MM.1S (cell line): ENCODE measurements at regions not wholly inside any gene's neighbourhood (a gene's known extent, or its start where the extent isn't known, plus 50 kb on each side); places are given as distances from the start of the nearest gene placed in this dataset.
"Not testable (repeated sequence)": the region's sequence is repeated elsewhere in the genome, so short reads cannot be mapped to it uniquely, and the experiment has no call there.

Experiments used
- DNase-seq: peaks from one replicate; pipeline ENCODE4 v3.0.0-alpha.2; 2015
- H2AFZ ChIP-seq: fragments of 300-600 bp; sonication (generic); 2 replicates; pipeline ENCODE4 v1.6.0; 2016; ENCODE audit warnings: antibody characterized with exemption, low read length
- H3F3A ChIP-seq: fragments of 300-600 bp; sonication (generic); 2 replicates; pipeline ENCODE4 v1.6.1; 2016; ENCODE audit warnings: mild to moderate bottlenecking, antibody characterized with exemption, low read length, moderate library complexity, mixed read lengths; ENCODE audit not compliant: insufficient read depth
- H3K27ac ChIP-seq: fragments of 300-600 bp; sonication (generic); 2 replicates; pipeline ENCODE4 v1.5.1; 2016; ENCODE audit warnings: mild to moderate bottlenecking, low read length
- H3K27me3 ChIP-seq: fragments of 300-600 bp; sonication (generic); replicated peaks from 2 replicates; pipeline ENCODE4 v1.6.0; 2016; ENCODE audit warnings: low read length; ENCODE audit not compliant: insufficient read depth
- H3K36me3 ChIP-seq: fragments of 300-600 bp; sonication (generic); replicated peaks from 2 replicates; pipeline ENCODE4 v1.6.1; 2016; ENCODE audit warnings: mild to moderate bottlenecking, low read length, mixed read lengths; ENCODE audit not compliant: insufficient read depth
- H3K4me1 ChIP-seq: fragments of 300-600 bp; sonication (generic); 2 replicates; pipeline ENCODE4 v1.6.1; 2016; ENCODE audit warnings: low read length, mixed read lengths
- H3K4me2 ChIP-seq: fragments of 300-600 bp; sonication (generic); 2 replicates; pipeline ENCODE4 v1.6.0; 2016; ENCODE audit warnings: low read depth, low read length
- H3K4me3 ChIP-seq: fragments of 300-600 bp; sonication (generic); 2 replicates; pipeline ENCODE4 v1.5.1; 2016; ENCODE audit warnings: low read length, mixed read lengths
- H3K79me2 ChIP-seq: fragments of 300-600 bp; sonication (generic); 2 replicates; pipeline ENCODE4 v1.6.1; 2016; ENCODE audit warnings: mixed run types, low read length, mixed read lengths
- H3K9ac ChIP-seq: fragments of 300-600 bp; sonication (generic); 2 replicates; pipeline ENCODE4 v1.6.1; 2016; ENCODE audit warnings: low read length, mixed read lengths
- H3K9me2 ChIP-seq: fragments of 300-600 bp; sonication (generic); replicated peaks from 2 replicates; pipeline ENCODE4 v1.6.1; 2016; ENCODE audit warnings: mild to moderate bottlenecking, low read length, mixed read lengths; ENCODE audit not compliant: insufficient read depth
- H3K9me3 ChIP-seq: fragments of 300-600 bp; sonication (generic); replicated peaks from 2 replicates; pipeline ENCODE4 v1.6.1; 2016; ENCODE audit warnings: mild to moderate bottlenecking, low read length, mixed read lengths; ENCODE audit not compliant: insufficient read depth
- H4K20me1 ChIP-seq: fragments of 300-600 bp; sonication (generic); 2 replicates; pipeline ENCODE4 v1.6.1; 2016; ENCODE audit warnings: mild to moderate bottlenecking, low read length, moderate library complexity, mixed read lengths; ENCODE audit not compliant: insufficient read depth
- EZH2 ChIP-seq: fragments of 300-600 bp; sonication (generic); optimal IDR thresholded peaks from 2 replicates; pipeline ENCODE3; 2017; ENCODE audit warnings: low read depth, mild to moderate bottlenecking, antibody characterized with exemption, low read length, mixed read lengths
- EZH2phosphoT487 ChIP-seq: fragments of 300-600 bp; sonication (generic); IDR thresholded peaks from 2 replicates; pipeline ENCODE4 v1.6.1; 2018; ENCODE audit warnings: antibody characterized with exemption, low read length
- TF ChIP-seq, protein P1 (sequence below): fragments of 300-600 bp; sonication (generic); IDR thresholded peaks from 2 replicates; pipeline ENCODE4 v1.5.1; 2016; ENCODE audit warnings: antibody characterized with exemption, low read length, mixed read lengths

DNA sequence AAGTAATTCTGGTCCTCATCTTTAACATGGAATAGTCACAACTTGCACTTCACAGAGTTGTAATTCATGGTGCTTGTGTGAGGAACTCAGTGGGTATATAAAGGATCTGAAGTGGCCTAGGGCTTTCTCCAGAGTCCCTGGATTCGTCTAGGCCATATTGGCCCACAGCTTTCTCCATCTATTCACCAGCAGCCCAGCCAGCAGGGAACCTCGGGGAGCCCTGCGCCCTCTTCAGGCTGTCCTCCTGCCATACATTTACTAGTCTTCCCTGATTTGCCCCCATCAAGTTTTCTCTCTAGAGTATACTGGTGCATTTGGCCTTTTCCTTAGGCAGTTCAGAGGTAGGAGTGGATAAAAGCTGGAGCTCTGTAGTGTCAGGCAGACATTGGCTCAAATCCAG lies 278.3 kb downstream of the MYCN start:
- no peaks in the 10 kb centered on the region for H3K36me3 ChIP-seq
- H3K27ac ChIP-seq: no peak overlapping the region

DNA sequence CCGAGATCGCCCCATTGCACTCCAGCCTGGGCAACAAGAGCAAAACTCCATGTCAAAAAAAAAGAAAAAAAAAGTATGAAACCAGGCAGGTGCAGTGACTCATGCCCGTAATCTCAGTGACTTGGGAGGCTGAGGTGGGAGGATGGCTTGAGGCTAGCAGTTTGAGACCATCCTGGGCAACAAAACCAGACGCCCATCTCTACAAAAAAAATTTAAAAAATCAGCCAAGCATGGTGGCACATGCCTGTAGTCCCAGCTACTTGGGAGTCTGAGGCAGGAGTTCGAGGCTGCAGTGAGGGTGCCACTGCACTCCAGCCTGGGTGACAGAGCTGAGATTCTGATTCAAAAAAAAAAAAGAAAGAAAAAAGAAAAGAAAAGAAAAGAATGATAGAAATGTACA lies 277.8 kb downstream of the MYCN start:
- DNase-seq: no peak
- H3K79me2 ChIP-seq: no peaks in the 10 kb centered on the region
- H3F3A ChIP-seq: no peaks in the 10 kb centered on the region
- no peak overlapping the region for H3K4me3 ChIP-seq
- H3K27me3 ChIP-seq: no peaks in the 10 kb centered on the region
- H2AFZ ChIP-seq: no peak overlapping the region
- H3K4me1 ChIP-seq: no peaks in the 10 kb centered on the region
- no peaks in the 10 kb centered on the region for H3K9me3 ChIP-seq
- no peak overlapping the region for H3K4me2 ChIP-seq
- TF ChIP-seq EZH2phosphoT487: no peak
- TF ChIP-seq, protein P1, sequence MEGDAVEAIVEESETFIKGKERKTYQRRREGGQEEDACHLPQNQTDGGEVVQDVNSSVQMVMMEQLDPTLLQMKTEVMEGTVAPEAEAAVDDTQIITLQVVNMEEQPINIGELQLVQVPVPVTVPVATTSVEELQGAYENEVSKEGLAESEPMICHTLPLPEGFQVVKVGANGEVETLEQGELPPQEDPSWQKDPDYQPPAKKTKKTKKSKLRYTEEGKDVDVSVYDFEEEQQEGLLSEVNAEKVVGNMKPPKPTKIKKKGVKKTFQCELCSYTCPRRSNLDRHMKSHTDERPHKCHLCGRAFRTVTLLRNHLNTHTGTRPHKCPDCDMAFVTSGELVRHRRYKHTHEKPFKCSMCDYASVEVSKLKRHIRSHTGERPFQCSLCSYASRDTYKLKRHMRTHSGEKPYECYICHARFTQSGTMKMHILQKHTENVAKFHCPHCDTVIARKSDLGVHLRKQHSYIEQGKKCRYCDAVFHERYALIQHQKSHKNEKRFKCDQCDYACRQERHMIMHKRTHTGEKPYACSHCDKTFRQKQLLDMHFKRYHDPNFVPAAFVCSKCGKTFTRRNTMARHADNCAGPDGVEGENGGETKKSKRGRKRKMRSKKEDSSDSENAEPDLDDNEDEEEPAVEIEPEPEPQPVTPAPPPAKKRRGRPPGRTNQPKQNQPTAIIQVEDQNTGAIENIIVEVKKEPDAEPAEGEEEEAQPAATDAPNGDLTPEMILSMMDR: no peak
- no peak for TF ChIP-seq EZH2
- no peaks in the 10 kb centered on the region for H3K36me3 ChIP-seq
- H4K20me1 ChIP-seq: no peaks in the 10 kb centered on the region
- H3K9ac ChIP-seq: no peak overlapping the region
- no peaks in the 10 kb centered on the region for H3K9me2 ChIP-seq
- no peak overlapping the region for H3K27ac ChIP-seq

More for the DNA sequence above, 278.3 kb downstream of the MYCN start:
- TF ChIP-seq, protein P1: peak; percentile 27; the same call in 1 of the 2 replicates
- TF ChIP-seq EZH2phosphoT487 (no peak), EZH2 (no peak)
- Histone ChIP-seq H3K27me3 (no peaks in the 10 kb centered on the region), H3F3A (no peaks in the 10 kb centered on the region), H3K9me2 (no peaks in the 10 kb centered on the region), H3K9me3 (no peaks in the 10 kb centered on the region), H3K4me2 (no peak overlapping the region), H4K20me1 (no peaks in the 10 kb centered on the region), H3K4me1 (no peaks in the 10 kb centered on the region), H3K4me3 (no peak overlapping the region), H3K79me2 (no peaks in the 10 kb centered on the region), H2AFZ (no peak overlapping the region), H3K9ac (no peak overlapping the region)
- no peak for DNase-seq

DNA sequence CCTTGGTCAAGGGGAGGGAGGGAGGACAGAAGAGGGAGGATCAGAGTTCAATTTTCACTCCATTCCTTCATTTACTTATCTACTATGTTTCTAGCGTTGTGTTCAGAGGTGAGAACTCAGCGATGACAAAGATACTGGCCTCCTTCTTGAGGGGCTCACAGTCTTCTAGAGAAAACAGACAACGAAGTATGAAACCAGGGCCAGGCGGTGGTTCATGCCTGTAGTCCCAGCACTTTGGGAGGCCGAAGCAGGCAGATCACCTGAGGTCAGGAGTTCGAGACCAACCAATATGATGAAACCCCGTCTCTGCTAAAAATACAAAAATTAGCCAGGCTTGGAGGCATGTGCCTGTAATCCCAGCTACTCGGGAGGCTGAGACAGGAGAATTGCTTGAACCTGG lies 277.4 kb downstream of the MYCN start:
- not testable (repeated sequence) for H3K4me3 ChIP-seq

DNA sequence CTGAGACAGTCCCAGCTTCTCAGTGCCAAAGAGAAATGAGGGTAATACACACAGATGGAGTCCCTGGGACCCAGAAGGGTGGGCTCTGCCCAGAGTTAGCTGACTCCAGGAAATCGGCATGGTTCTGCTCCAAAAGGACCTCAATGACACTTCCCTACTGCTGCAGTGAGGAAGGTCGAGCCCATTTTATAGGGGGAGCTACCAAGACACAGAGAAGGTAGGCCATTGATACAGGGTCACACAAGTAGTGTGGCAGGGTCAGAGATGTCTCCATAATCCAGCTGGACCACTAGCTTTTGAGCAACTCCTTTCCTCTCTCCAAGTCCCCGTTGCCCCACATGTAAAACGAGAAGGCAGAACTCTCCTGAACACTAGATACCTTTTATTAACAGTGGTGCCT lies 276.9 kb downstream of the MYCN start:
- Histone ChIP-seq H3K9me3 (no peaks in the 10 kb centered on the region), H3K27ac (no peak overlapping the region), H3K9me2 (no peaks in the 10 kb centered on the region), H3K4me2 (no peak overlapping the region), H3K4me3 (no peak overlapping the region), H3K27me3 (no peaks in the 10 kb centered on the region), H3K4me1 (no peaks in the 10 kb centered on the region), H3K79me2 (no peaks in the 10 kb centered on the region), H4K20me1 (no peaks in the 10 kb centered on the region), H2AFZ (no peak overlapping the region), H3K36me3 (no peaks in the 10 kb centered on the region), H3F3A (no peaks in the 10 kb centered on the region), H3K9ac (no peak overlapping the region)
- no peak for DNase-seq
- TF ChIP-seq, protein P1: no peak
- TF ChIP-seq EZH2 (no peak), EZH2phosphoT487 (no peak)

More for the DNA sequence above, 277.4 kb downstream of the MYCN start:
- DNase-seq, H3K9me3 ChIP-seq, H3K9ac ChIP-seq, H3K9me2 ChIP-seq, H4K20me1 ChIP-seq, H3K4me1 ChIP-seq, H3K27ac ChIP-seq, H2AFZ ChIP-seq, H3K27me3 ChIP-seq, H3F3A ChIP-seq, H3K36me3 ChIP-seq, H3K4me2 ChIP-seq, H3K79me2 ChIP-seq: not testable (repeated sequence)
